ENCODE measurements at regions not wholly inside any gene's neighbourhood (a gene's known extent, or its start where the extent isn't known, plus 50 kb on each side); places are given as distances from the start of the nearest gene placed in this dataset.
"Not testable (repeated sequence)": the region's sequence is repeated elsewhere in the genome, so short reads cannot be mapped to it uniquely, and the experiment has no call there.

DNA sequence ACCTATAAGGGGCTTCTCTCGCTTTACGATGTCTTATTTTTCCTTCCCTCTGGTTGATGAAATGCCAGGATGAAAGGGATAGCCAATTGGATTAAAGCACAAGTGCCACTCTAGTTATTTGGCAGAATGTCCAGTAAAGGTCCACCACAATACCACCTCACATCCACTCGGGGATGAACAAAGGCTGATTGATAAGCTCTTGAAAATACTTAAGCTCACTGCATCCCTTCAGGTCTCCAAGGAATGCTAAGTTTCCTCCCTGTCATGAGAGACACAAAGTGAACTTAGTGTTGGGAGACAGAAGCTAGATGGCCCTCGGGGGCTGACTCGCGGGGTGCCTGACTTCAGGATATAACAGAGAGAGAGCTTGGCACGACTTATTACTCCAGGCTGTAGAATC, 185.9 kb upstream of the ZNF644 start:
- DNase-seq: not testable (repeated sequence)

- not testable (repeated sequence) for DNase-seq
Observed at GRCh38 chr1:91204150-91204549, 182.3 kb upstream of the ZNF644 start.

GRCh38 chr1:91201694-91202093, 179.9 kb upstream of the ZNF644 start:
- DNase-seq: no peak

DNA sequence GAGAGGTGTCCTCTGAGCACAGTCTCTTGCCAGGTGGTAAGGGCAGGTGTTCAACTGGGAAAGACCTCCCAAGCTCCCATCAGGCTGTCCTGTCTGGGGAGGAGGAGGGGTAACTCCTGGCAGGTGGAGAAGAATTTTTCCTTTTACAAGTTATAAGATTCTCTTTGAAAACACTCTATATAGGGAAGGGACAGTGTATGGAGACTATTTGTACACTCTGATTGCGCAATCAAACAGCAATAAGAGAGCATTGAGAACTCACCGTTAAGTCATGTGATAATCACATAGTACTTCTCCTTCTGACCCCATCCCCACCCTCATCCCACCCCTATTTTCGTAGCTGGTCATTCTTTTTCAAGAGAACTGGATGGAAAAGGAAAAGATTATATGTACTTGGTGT, 179.3 kb upstream of the ZNF644 start:
- DNase-seq: no peak

DNA sequence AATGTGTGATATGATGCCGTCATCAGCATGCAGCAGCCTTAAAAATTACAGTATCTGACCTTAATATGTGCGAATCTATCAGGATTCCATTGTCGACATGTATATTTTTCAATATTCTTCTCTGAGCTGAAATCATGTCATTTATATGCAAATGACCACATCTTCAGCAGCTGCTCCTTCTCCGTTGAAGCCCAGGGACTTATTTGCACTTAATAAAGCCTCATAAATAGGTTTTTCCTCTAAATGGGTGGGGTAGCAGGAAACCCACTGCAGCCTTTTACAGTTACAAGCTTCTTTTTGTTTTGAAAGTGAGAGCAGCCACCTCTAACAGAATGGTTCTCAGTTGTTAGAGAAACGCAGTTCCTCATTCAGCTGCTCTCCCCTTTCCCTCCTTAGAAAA, 178.8 kb upstream of the ZNF644 start:
- no peak for DNase-seq

GRCh38 chr1:91199988-91200387, 178.2 kb upstream of the ZNF644 start:
- DNase-seq: no peak

- no peak for DNase-seq
Observed at GRCh38 chr1:91190996-91191395, 169.2 kb upstream of the ZNF644 start.

- DNase-seq: no peak
Observed at GRCh38 chr1:91189096-91189495, 167.3 kb upstream of the ZNF644 start.

GRCh38 chr1:91182807-91183206, 161.0 kb upstream of the ZNF644 start:
- DNase-seq: not testable (repeated sequence)

- no peak for DNase-seq
Observed at GRCh38 chr1:91176250-91176649, 154.4 kb upstream of the ZNF644 start.

DNA sequence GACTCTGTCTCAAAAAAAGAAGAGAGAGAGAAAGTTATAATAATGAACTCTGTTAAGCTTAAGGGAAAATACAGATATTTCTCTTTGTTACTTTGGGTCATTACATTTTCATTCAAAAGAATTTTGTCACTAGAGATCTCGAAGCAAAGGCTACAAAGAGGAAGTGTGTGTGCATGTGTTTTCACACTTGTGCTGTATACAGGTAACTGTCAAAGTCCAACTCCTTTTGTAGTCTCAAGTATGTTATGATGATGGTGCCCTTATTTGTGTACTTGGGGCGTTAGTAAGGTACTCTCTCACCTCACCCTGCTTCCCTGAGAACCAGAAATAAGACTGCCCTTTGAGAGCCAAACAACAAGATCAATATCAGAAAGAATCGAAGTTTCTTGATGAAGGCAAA, 152.9 kb upstream of the ZNF644 start:
- DNase-seq: no peak

GRCh38 chr1:91173346-91173890, 151.6 kb upstream of the ZNF644 start:
- DNase-seq: peak; percentile 45

DNA sequence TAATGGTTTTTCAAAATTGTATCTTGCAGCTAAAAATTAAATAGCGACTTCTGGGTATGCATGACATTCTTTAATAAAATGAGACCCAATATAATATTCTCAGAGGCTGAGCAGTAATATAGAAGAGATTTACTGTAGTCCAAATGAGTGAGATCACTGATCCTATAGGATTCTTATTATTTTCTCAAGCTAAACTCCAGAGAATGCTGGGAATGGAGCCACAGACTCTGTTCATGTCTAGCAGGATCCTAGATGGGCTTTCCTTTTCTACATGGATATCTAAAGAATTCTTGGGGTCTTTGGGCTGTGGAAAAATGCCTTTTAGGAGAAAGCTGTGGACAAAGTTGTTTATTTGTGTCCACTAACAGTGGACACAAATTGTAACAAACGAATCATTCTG, 150.7 kb upstream of the ZNF644 start:
- DNase-seq: no peak

DNA sequence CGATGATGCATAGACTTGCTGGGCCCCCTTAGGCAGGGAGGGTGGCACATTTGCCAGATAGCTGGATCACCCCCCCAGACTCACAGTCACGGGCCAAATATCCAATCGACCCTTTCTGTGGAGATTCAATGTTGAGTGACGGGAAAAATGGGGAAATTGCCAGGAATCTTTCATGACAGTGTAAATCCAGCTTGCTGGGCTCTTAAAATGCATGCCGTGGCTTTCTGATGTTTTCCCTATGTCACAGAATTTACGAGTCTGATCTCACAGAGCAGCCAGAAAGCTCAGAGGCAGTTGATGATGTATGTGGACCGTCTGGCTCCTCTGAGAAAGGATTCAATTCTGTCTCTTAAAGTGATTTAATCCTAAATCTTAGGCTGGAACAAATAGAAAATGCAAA, 150.1 kb upstream of the ZNF644 start:
- peak; percentile 42 for DNase-seq

- DNase-seq: no peak
Observed at GRCh38 chr1:91170571-91170970, 148.7 kb upstream of the ZNF644 start.

- peak; percentile 56 for DNase-seq
Observed at GRCh38 chr1:91166106-91166712, 144.4 kb upstream of the ZNF644 start.

DNA sequence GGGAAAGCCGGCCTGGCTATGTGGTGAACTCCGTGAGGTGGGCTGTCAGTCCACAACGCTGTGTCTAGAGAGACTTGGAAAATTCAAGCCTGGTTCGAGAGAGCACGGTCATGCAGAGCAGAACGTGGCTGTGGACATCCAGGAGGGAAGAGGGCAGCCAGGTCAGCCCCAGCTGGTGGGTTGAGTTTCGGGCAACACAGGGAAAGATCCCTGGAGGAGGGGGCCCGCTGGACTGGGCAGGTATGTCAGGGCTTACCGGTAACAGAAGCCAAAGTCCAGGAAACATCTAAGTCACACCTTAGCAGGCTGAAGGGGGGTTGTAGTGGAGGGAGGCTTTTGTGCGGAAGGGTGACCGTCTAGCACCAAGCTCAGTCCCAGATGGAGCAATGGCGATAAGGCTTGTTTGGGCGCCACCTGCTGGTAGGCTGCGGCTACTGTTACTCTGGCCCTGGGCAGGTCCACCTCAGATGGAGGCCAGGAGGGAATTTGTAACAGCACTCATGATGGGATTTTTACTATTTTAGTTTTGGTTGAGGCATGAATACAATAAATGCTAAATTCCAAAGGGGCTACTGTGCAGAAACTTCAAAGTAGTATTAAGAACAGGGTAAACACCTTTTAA, 143.3 kb upstream of the ZNF644 start:
- peak; percentile 79 for DNase-seq

GRCh38 chr1:91162613-91163012, 140.8 kb upstream of the ZNF644 start:
- no peak for DNase-seq

GRCh38 chr1:91161749-91162148, 139.9 kb upstream of the ZNF644 start:
- DNase-seq: no peak

GRCh38 chr1:91161166-91161565, 139.3 kb upstream of the ZNF644 start:
- DNase-seq: no peak

GRCh38 chr1:91160363-91161075, 138.7 kb upstream of the ZNF644 start:
- no peak for DNase-seq

DNA sequence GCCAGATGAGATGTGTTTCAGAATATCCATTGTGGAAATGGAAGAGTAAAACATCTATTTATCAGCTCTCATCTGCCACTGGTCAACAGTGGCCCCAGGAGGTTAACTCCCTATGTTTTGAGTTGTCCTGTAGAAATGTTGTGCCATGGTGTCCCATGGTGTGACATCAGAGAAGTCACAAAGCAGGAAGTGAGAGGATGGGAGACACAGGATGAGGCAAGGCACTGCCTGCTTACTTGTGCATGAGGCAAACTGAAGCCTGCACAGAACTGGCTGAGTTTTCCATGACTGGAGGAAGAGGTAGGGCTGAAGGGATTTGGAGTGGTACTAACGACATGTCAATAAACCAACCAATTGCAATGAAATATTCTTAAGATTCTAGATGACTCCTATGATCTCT, 131.5 kb upstream of the ZNF644 start:
- DNase-seq: no peak

GRCh38 chr1:91152331-91152730, 130.5 kb upstream of the ZNF644 start:
- no peak for DNase-seq

- DNase-seq: no peak
Observed at GRCh38 chr1:91151702-91152101, 129.9 kb upstream of the ZNF644 start.
